ENCODE measurements at regions not wholly inside any gene's neighbourhood (a gene's known extent, or its start where the extent isn't known, plus 50 kb on each side); places are given as distances from the start of the nearest gene placed in this dataset.

GRCh38 chr2:240355001-240355891 is 80.2 kb upstream of the GPC1 start:
- Histone ChIP-seq H3K27me3 (ENCODE audit: insufficient read depth, low read length) (peaks cover 7% of the 10 kb centered on the region), H3K4me2 (ENCODE audit: low read length) (no peak overlapping the region), H4K20me1 (ENCODE audit: insufficient read depth, low read length) (no peaks in the 10 kb centered on the region), H2AFZ (ENCODE audit: low read depth, low read length) (no peak overlapping the region), H3K79me2 (ENCODE audit: insufficient read depth, low read length) (no peaks in the 10 kb centered on the region), H3K36me3 (ENCODE audit: insufficient read depth, low read length) (no peaks in the 10 kb centered on the region), H3K9ac (ENCODE audit: low read length) (no peak overlapping the region), H3K27ac (ENCODE audit: low read depth, low read length) (no peak overlapping the region), H3K4me3 (ENCODE audit: insufficient read depth, low read depth, low read length) (no peak overlapping the region), H3K4me1 (ENCODE audit: insufficient read depth, low read length) (no peaks in the 10 kb centered on the region), H3K9me3 (ENCODE audit: insufficient read depth, low read depth, low read length) (peaks cover 8% of the 10 kb centered on the region)
- no peak for TF ChIP-seq CTCF (IDR thresholded peaks at IDR 0.05; ENCODE audit: insufficient read depth, low read depth, low read length)
- no peak for TF ChIP-seq EZH2 (IDR thresholded peaks at IDR 0.05; ENCODE audit: insufficient read depth, low read length)
- Mint-ChIP-seq H3K9me3 (ENCODE audit: unreplicated experiment) (peaks cover 21% of the 10 kb centered on the region), H3K4me3 (ENCODE audit: unreplicated experiment) (no peak overlapping the region), H3K36me3 (ENCODE audit: low read depth, unreplicated experiment) (no peaks in the 10 kb centered on the region), H3K27ac (ENCODE audit: unreplicated experiment) (peak overlapping the region; percentile 18), H3K4me1 (ENCODE audit: low read depth, unreplicated experiment) (peaks cover 2% of the 10 kb centered on the region), H3K27me3 (ENCODE audit: low read depth, unreplicated experiment) (peaks cover 27% of the 10 kb centered on the region)
- peak; percentile 45 for DNase-seq (ENCODE audit: low read depth)
- FAIRE-seq: no peak

- Mint-ChIP-seq H3K36me3 (ENCODE audit: low read depth, unreplicated experiment) (no peaks in the 10 kb centered on the region), H3K9me3 (ENCODE audit: unreplicated experiment) (peaks cover 27% of the 10 kb centered on the region), H3K4me1 (ENCODE audit: low read depth, unreplicated experiment) (peaks cover 2% of the 10 kb centered on the region), H3K27me3 (ENCODE audit: low read depth, unreplicated experiment) (peaks cover 20% of the 10 kb centered on the region), H3K4me3 (ENCODE audit: unreplicated experiment) (no peak overlapping the region), H3K27ac (ENCODE audit: unreplicated experiment) (no peak overlapping the region)
- Histone ChIP-seq H3K36me3 (ENCODE audit: insufficient read depth, low read length) (no peaks in the 10 kb centered on the region), H3K79me2 (ENCODE audit: insufficient read depth, low read length) (no peaks in the 10 kb centered on the region), H2AFZ (ENCODE audit: low read depth, low read length) (no peak overlapping the region), H3K9me3 (ENCODE audit: insufficient read depth, low read depth, low read length) (peaks cover 12% of the 10 kb centered on the region), H3K27ac (ENCODE audit: low read depth, low read length) (no peak overlapping the region), H3K4me1 (ENCODE audit: insufficient read depth, low read length) (no peaks in the 10 kb centered on the region), H4K20me1 (ENCODE audit: insufficient read depth, low read length) (no peaks in the 10 kb centered on the region), H3K9ac (ENCODE audit: low read length) (no peak overlapping the region), H3K4me3 (ENCODE audit: insufficient read depth, low read depth, low read length) (no peak overlapping the region), H3K4me2 (ENCODE audit: low read length) (no peak overlapping the region), H3K27me3 (ENCODE audit: insufficient read depth, low read length) (peaks cover 7% of the 10 kb centered on the region)
- no peak for TF ChIP-seq CTCF (IDR thresholded peaks at IDR 0.05; ENCODE audit: insufficient read depth, low read depth, low read length)
- TF ChIP-seq EZH2 (IDR thresholded peaks at IDR 0.05; ENCODE audit: insufficient read depth, low read length): no peak
- no peak for DNase-seq (ENCODE audit: low read depth)
- FAIRE-seq: no peak
Measured at GRCh38 chr2:240355962-240356361, 79.5 kb upstream of the GPC1 start.

All from astrocyte (in vitro differentiated cells and primary cell).